HFF-Myc (cell line): ENCODE measurements at regions not wholly inside any gene's neighbourhood (a gene's known extent, or its start where the extent isn't known, plus 50 kb on each side); places are given as distances from the start of the nearest gene placed in this dataset.

Experiments
- DNase-seq: peaks from one replicate; pipeline ENCODE4 v3.0.0-alpha.2; 2011; ENCODE audit warnings: low read depth; ENCODE audit errors: extremely low read depth
- H3K4me3 ChIP-seq: replicated peaks from 2 replicates; pipeline ENCODE4 v1.5.1; 2011; ENCODE audit warnings: low read depth, mild to moderate bottlenecking, control low read depth, low read length
- TF ChIP-seq, protein P1 (sequence below): IDR thresholded peaks from 2 replicates; pipeline ENCODE4 v1.5.1; 2012; ENCODE audit warnings: mild to moderate bottlenecking, low read depth, low read length, control low read depth; ENCODE audit errors: missing control alignments

DNA sequence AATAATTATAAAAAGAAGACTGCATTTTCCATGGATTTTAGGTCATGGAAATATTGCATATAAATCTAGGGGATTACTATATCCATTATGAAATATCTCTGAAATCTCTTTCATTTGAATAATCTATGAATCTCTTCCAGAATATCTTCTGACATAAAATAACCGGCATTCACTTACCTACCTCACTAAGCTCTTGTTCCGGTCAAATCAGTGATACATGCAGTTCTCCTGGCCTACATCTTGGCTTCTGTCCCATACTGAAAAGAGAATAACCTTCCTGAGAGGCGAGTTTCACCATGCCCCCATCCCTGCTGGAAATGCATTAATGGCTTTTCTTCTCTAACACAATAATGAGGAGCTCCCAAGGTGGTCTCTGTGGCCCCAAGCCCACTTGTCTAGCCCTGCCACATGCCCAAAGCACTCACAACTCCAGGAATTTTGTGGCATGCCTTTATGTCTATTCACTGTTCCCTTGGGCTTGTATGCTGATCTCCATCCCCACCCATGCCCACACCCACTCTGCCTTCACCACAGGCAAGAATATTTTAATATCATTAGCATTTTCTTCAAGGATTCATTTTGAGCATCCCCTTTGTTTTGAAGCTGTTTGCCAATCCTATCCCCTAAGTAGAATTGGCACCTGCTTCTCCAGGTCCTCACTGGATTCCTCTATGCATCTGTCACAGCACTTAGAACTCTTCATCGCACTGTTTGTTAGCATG is 401.6 kb downstream of the COG6 start:
- no peak for DNase-seq
- TF ChIP-seq, protein P1, sequence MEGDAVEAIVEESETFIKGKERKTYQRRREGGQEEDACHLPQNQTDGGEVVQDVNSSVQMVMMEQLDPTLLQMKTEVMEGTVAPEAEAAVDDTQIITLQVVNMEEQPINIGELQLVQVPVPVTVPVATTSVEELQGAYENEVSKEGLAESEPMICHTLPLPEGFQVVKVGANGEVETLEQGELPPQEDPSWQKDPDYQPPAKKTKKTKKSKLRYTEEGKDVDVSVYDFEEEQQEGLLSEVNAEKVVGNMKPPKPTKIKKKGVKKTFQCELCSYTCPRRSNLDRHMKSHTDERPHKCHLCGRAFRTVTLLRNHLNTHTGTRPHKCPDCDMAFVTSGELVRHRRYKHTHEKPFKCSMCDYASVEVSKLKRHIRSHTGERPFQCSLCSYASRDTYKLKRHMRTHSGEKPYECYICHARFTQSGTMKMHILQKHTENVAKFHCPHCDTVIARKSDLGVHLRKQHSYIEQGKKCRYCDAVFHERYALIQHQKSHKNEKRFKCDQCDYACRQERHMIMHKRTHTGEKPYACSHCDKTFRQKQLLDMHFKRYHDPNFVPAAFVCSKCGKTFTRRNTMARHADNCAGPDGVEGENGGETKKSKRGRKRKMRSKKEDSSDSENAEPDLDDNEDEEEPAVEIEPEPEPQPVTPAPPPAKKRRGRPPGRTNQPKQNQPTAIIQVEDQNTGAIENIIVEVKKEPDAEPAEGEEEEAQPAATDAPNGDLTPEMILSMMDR: no peak
- H3K4me3 ChIP-seq: no peak overlapping the region

- TF ChIP-seq, protein P1: no peak
- no peak for DNase-seq
Measured at GRCh38 chr13:40058757-40059236, 403.3 kb downstream of the COG6 start.

DNA sequence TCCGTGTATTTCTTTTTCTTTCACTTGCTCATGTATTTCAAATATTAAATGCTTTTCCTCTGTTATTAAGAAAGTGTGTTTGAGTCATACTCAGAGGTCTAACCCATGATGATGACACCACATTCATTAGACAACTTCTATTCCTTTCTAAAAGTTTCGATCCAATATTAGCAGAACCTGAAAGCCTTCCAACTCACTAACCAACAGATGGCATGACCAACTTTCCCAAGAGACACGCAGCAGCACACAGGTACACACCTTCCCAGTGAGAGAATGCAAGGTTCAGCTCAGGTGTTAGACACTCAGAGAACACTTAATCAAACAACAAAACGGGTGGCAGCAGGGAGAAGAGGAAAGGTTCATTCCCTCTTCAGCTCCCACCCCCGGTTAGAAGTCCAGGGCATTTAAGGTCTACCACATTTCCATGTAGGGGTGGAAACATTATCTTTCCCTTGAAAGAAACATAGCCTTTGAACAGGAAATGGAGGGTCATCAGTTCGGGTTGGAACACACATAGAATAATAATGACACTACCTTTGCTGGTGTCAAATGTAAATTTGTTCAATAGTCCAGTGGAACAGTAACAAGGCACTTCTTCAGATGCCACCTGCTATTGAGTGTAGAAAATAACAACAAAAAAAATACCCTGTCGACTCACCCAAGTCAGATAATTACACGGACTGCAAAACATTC is 404.2 kb downstream of the COG6 start:
- TF ChIP-seq, protein P1: no peak
- no peak for DNase-seq
- H3K4me3 ChIP-seq: no peak overlapping the region

More at GRCh38 chr13:40058757-40059236, 403.3 kb downstream of the COG6 start:
- no peak overlapping the region for H3K4me3 ChIP-seq

DNA sequence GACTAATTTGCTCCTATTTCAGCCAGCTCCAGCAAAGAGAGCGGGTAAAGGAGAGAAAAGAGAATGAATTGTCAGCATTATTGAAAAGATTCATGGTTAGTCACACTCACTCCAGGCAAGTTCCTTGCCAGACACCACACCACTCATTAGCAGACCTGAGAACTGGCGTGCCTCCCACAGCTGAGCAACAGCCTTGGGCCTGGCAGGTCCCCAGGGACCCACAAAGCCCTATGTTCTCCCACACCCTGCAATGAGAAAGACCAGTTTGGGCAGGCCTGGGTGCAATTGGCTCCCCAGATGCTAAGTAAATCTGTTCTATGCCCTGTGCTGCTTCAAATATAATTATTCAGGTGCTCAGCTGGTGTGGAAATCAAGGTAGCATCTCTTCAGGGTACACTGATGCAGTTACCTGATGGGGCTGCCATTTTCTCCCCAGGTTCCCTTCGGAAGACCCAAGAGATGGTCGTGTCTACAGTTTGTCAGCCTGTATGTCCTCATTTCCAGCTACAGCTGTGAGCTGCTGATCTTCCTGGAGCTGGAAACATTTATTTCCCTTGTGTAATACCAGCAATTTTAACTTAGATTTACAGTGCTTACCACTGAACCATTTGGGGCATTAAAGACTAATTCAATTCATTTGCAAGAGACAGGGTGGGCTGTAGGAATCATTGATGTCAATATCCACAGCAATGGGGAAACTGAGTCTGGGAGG is 405.0 kb downstream of the COG6 start:
- TF ChIP-seq, protein P1: no peak
- no peak for DNase-seq
- H3K4me3 ChIP-seq: no peak overlapping the region

GRCh38 chr13:40061466-40062450 is 406.3 kb downstream of the COG6 start:
- H3K4me3 ChIP-seq: no peak overlapping the region
- DNase-seq: no peak
- TF ChIP-seq, protein P1: no peak

DNA sequence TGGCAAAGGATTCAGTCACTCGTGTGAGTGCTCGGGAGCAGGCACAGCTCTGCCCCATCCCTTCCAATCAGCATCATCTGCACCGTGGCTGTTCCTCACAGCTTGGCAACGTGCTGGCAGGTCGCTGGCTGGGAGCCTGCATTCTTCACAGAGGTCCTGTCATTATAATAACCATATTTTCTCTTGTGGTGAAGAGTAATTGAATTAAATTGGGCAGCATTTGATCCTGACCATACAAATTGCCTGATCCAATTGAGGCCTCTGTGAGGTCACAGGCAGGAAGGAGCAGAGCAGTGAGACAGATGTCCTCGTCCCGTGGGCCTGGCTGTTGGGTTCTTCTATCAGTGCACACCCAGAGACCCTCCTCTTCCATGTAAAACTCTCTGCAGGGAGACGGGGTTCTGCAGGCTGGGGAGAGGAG is 407.8 kb downstream of the COG6 start:
- TF ChIP-seq, protein P1: no peak
- DNase-seq: no peak
- no peak overlapping the region for H3K4me3 ChIP-seq
